NCI-H2081 (cell line): ENCODE measurements at regions not wholly inside any gene's neighbourhood (a gene's known extent, or its start where the extent isn't known, plus 50 kb on each side); places are given as distances from the start of the nearest gene placed in this dataset.
"Not testable (repeated sequence)": the region's sequence is repeated elsewhere in the genome, so short reads cannot be mapped to it uniquely, and the experiment has no call there.

Experiments
- DNase-seq, 2 experiments: peaks; one replicate each; lab custom pipeline; 2025; lab: John Stamatoyannopoulos, UW

- DNase-seq: no peak
Measured at GRCh38 chr21:28282833-28283232, 709.8 kb downstream of the LTN1 start.

- not testable (repeated sequence) for DNase-seq
Measured at GRCh38 chr21:28281357-28281756, 711.3 kb downstream of the LTN1 start.

GRCh38 chr21:28280611-28281010 is 712.1 kb downstream of the LTN1 start:
- no peak for DNase-seq

- no peak for DNase-seq
Measured at GRCh38 chr21:28277324-28277723, 715.4 kb downstream of the LTN1 start.

- DNase-seq: no peak
Measured at GRCh38 chr21:28272272-28272992, 720.2 kb downstream of the LTN1 start.

GRCh38 chr21:28269173-28269572 is 723.5 kb downstream of the LTN1 start:
- DNase-seq: no peak

- no peak for DNase-seq
Measured at GRCh38 chr21:28268685-28269084, 724.0 kb downstream of the LTN1 start.

GRCh38 chr21:28267449-28267848 is 725.2 kb downstream of the LTN1 start:
- no peak for DNase-seq

- DNase-seq: no peak
Measured at GRCh38 chr21:28266061-28266460, 726.6 kb downstream of the LTN1 start.

- DNase-seq: no peak
Measured at GRCh38 chr21:28263974-28264373, 728.7 kb downstream of the LTN1 start.

- DNase-seq: no peak
Measured at GRCh38 chr21:28261298-28261697, 731.4 kb downstream of the LTN1 start.

- DNase-seq: no peak
Measured at GRCh38 chr21:28257276-28257675, 735.4 kb downstream of the LTN1 start.

GRCh38 chr21:28256837-28257236 is 735.8 kb downstream of the LTN1 start:
- no peak for DNase-seq

GRCh38 chr21:28256420-28256831 is 736.3 kb downstream of the LTN1 start:
- DNase-seq: no peak

- no peak for DNase-seq
Measured at GRCh38 chr21:28253961-28254360, 738.7 kb downstream of the LTN1 start.

- DNase-seq: no peak
Measured at GRCh38 chr21:28253338-28253737, 739.3 kb downstream of the LTN1 start.

- no peak for DNase-seq
Measured at GRCh38 chr21:28252928-28253327, 739.7 kb downstream of the LTN1 start.

- no peak for DNase-seq
Measured at GRCh38 chr21:28250946-28251345, 741.7 kb downstream of the LTN1 start.

- no peak for DNase-seq
Measured at GRCh38 chr21:28247454-28248020, 745.1 kb downstream of the LTN1 start.

- no peak for DNase-seq
Measured at GRCh38 chr21:28240586-28240985, 752.1 kb downstream of the LTN1 start.

GRCh38 chr21:28239340-28239739 is 753.3 kb downstream of the LTN1 start:
- no peak for DNase-seq

GRCh38 chr21:28237661-28238060 is 755.0 kb downstream of the LTN1 start:
- no peak for DNase-seq

- no peak for DNase-seq
Measured at GRCh38 chr21:28235169-28235895, 757.3 kb downstream of the LTN1 start.
